Cardiac septum (tissue), 1 donor: ENCODE measurements at regions not wholly inside any gene's neighbourhood (a gene's known extent, or its start where the extent isn't known, plus 50 kb on each side); places are given as distances from the start of the nearest gene placed in this dataset.

Experiments
- DNase-seq: peaks from one replicate; pipeline ENCODE4 v3.0.0-alpha.2; 2020; ENCODE audit warnings: low spot score
- intact Hi-C: fragments of 100-400 bp; cut with DNase I; formaldehyde crosslinking; loops from one replicate; pipeline ENCODE4 v1.14.0; 2022
- donor health status: DM: no; HTN: no; CAD: no.

DNA sequence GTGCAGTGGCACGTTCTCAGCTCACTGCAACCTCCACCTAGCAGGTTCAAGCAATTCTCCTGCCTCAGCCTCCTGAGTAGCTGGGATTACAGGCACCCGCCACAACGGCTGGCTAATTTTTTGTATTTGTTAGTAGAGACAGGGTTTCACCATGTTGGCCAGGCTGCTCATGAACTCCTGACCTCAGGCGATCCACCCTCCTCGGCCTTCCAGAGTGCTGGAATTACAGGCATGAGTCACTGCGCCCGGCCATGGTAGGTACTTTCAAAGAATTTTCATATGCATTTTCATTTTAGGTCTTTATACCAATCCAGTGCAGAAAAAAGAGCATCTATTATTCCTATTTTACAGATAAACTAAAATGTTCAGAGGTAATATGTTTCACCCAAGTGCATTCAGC, 411.3 kb upstream of the USP15 start:
- no peak for DNase-seq
- intact Hi-C loops, result no loop called here

DNA sequence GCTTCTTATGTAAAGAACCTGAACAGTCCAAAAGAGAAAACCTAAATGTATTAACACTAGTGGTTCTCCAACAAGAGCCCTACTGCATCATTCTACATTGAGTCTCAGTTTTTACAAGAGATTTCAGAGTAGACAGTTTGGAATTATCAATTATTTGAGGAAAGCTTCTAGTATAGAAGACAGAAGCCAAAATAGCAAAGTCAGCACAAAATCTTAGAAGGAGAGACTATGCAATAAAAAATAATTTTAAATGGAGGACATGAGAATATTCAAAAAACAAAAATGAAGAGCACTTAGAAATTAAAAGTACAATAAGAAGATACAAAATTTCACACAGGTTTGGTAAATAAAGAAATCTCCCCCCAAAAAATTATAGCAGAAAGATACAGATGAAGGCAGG, 406.3 kb upstream of the USP15 start:
- DNase-seq, result no peak
- intact Hi-C loops, result no loop called here

DNA sequence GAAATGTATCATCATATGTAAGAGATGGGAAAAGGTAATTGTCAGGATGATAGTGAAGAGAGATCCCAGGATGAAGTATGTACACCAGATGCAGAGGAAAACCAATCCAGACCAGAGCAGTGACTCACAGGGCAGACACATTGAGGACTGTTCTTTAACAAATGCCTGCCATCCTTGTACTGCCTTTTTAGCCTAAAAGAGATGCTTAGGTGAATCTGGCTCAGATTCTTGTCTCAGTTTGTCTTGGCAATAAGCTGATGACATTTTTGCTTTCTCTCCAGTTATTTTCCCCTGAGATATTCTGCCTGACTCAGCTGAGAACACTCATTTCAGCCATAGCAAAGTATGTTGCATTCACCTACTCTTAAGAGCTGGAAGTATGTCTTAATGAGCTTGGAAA, 405.3 kb upstream of the USP15 start:
- DNase-seq, result no peak
- intact Hi-C loops, result no loop called here

DNA sequence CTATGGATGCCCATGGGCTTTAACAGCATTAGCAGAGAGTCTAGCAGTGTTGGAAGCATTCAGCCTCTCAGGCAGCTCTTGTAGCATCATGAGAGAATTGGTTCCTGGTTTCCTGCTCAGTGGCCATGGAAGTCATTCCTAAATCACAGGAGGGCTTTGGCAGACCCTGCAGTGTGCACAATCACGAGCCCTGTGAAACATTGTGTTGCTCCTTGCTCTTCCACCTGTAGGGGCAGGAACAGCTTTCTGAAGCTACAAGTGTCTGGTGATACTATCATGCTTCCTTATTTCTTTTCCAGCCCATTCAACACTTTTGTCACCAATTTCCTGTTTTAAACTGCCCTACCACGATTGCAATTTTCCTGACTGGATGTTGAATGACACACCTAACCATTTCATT, 402.2 kb upstream of the USP15 start:
- DNase-seq, result no peak
- intact Hi-C loops, result no loop called here

DNA sequence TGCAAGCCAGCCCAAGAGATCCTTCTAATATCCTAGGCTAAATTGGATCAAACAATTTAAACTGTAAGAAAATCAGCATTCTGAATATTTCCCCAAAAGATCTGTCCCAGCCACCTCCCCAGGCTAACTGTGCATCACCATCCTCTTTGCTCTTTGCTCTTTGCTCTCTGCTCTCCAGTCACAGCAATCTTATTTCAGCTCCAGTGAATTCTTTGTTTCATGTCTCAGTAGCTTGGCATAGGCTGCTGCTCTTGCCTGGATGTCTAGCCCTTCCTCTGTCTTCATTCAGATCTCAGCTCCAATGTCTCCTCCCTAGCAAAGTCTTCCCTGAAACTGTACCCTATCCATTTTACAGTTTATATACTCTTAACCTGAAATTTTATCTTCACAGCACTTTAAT, 399.8 kb upstream of the USP15 start:
- DNase-seq, result no peak
- intact Hi-C loops, result no loop called here

DNA sequence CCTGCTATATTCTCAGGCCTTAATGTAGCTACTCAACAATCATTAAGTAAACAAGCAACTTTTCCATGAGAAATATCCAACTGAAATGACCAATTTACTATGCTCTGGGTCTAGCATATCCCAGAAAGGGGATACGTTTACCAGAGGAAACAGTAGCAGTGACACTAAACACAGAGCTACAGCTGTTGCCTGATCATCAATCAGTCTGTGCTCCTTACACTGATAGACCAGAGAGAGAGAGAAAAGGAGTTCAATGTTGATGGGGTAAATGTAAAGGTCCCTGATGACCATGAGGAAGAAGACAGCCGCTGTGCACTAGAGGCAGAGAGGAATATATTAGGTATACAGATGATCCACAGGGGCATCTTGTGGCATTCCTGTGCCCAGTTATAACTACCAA, 397.2 kb upstream of the USP15 start:
- no peak for DNase-seq
- intact Hi-C loops, result no loop called here

DNA sequence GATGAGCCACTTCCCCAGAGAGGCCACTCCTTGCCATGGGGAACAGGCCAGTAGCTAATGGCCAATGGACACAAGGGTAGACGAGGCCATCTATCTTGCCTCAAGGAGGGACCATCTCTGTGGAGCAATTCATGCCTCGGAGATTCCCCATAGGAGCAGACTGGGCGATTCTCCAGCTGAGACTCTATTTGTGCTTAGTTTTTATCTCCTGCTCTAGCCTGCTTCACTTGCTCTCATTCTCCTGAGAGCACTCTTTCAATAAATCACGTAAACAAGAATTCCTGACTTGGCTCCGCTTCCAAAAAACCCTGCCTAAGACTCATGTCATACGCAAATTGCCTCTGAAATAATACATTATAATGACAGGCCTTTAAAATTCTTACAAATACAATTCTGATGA, 396.4 kb upstream of the USP15 start:
- DNase-seq, result no peak
- intact Hi-C loops, result no loop called here

DNA sequence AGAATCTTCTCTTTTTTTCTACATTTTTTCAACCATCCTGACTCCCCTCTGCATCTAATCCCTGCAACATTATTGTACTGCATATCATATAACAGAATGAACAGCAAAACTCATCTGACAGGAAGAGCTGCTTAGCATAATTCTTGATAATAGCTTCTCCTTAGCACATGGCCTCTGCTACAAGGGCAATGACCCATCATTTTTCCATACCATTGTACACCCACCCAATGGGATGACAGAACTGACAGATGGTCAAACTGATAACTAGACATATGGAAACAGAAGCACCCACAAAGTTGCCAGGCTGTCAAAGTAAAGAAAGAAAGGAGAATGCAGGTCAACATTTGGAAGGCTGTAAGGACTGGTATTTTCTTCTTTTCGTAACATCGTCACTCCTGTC, 390.4 kb upstream of the USP15 start:
- intact Hi-C loops, result no loop called here
- no peak for DNase-seq

DNA sequence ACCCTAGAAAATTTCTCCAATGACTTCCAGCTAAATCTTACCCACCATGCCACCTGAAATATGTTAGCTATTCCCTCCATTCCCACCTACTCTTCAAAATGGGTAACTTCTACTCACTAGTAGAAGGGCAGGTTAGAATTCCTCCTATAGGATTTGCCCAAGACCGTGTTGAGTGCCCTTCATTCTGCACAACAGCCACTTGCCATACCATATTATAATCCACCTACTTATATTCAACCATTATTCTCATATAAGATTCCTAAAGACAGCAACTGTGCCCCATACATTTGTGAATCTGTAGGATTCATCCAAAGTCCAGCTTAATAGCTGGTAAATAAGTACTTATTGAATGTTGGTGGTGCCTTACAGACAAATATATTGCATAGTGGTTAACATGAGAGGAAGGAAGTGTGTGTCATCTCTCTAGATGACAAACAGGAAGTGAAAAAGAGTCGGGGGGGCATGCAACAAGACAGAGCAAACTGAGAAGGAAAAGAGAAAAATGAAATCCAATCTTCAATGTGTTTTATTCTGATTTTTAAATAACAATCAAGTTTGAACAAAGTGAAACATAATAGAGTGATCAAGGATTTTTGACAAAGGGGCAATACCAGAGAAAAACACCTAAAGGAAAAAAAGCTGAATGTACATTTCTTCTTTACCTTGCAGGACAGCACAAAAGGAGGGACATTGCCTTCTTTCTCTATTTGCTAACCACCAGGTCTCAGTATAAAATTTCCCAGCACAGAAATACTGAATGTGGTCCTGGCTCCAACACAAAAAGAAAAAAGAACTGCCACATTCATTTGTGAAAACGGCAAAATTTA, 389.3 kb upstream of the USP15 start:
- DNase-seq, result no peak
- intact Hi-C loops, result no loop called here

DNA sequence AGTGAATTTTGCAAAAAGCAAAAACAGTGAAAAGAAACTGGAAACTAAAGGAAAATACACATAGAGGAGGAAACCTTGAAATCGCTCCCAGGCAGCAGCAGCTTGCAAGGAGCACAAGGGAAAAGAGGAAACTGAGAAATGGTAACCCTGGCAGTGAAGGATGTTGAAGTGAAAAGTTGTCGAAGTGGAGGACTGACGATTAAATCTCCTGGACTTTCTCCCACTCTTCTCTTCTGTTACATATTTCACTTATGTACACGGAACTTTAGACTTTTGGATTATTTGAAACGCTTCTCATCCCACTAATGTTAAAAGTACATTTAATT, 388.8 kb upstream of the USP15 start:
- DNase-seq, result no peak
- intact Hi-C loops, result no loop called here

DNA sequence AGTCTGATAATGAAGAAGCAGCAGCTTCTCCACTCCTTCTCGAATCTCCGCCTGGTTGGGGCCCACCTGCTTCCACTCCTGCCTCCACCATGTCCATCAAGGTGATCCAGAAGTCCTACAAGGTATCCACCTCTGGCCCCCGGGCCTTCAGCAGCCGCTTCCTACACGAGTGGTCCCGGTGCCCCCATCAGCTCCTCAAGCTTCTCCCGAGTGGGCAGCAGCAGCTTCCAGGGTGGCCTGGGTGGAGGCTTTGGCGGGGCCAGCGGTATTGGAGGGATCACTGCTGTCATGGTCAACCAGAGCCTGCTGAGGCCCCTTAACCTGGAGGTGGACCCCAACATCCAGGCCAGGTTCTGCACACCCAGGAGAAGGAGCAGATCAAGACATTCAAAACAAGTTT, 381.0 kb upstream of the USP15 start:
- DNase-seq, result no peak
- intact Hi-C loops, result no loop called here

DNA sequence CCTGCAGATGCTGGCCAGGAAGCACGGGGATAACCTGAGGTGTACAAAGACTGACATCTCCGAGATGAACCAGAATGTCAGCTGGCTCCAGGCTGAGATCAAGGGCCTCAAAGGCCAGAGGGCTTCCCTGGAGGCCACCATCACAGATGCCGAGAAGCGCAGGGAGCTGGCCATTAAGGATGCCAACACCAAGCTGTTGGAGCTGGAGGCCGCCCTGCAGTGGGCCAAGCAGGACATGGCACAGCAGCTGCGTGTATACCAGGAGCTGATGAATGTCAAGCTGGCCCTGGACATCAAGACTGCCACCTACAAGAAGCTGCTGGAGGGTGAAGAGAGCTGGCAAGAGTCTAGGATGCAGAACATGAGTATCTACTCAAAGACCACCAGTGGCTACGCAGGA, 380.0 kb upstream of the USP15 start:
- intact Hi-C loops, result no loop called here
- no peak for DNase-seq

DNA sequence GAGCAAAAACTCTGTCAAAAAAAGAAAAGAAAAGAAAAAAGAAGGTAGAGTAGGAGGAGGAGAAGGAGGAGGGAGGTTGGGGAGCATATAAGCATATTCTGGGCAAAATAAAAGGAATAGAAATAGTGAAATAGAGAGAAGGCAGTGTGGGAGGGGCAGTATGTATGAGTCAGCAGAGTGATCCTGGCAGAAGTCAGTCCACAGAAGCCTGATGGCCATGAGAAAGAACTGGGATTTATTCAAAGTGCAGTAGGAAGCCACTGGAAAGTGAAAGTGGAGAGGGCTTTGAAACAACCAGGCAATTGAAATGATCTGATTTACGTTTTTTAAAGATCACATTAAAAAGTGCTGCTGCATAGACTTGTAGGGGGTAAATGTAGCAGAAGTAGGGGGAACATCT, 368.6 kb upstream of the USP15 start:
- DNase-seq, result no peak
- intact Hi-C loops, result no loop called here

DNA sequence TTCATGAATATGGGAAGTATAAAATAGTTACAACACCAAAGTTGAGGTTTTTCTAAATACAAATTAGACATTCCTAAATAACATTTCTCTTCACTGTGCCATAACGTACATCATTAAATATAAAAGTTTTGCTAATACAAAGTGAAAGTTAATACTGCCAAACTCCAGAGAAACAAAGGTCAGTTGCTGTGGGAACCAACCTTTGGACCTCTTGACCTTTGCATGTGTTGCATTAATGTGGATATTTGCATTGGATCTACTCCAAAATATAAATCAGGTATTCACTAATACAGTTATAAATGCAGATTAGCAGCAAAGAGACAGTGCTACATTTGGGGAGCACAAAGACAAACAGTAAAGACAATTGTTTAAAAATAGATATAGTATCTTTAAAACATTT, 366.0 kb upstream of the USP15 start:
- intact Hi-C loops, result no loop called here

DNA sequence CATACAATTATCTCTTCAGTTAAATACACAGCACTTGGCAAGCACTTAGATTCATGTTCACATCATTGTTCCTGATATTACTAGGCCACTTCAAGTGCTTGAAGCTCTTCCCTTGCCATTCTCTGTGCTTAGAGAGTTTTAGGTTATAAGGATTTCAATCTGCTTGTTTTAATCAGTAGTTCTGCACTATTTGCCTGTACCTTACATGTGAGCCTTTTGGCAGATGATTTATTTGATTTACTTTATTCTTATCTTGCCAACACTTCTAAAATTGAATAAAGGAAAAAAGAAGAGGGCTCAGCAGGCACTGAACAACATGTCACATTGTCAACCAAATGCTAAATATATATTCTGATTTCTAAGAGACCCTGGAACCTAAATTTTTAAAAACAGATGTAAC, 363.8 kb upstream of the USP15 start:
- DNase-seq, result no peak
- intact Hi-C loops, result no loop called here

More for the DNA sequence above, 366.0 kb upstream of the USP15 start:
- DNase-seq, result no peak

DNA sequence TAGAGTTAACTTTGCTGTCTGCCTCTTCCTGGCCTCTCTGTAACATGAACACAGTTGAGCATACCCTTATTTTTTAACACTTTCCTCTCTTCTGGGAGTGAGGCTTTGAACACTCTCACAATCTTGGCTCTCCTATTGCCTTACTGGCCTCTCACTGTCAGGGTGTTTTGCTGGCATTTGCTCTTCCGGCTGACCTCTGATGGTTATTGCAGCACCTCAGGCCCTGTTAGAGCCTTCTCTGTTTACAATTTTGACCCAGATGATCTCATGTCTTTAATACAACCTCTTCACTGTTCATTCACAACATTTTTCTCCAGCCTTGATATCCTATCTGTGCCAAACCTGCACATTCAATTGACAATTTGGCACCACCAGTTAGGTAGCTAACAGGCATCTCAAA, 357.8 kb upstream of the USP15 start:
- DNase-seq, result no peak
- intact Hi-C loops, result no loop called here

DNA sequence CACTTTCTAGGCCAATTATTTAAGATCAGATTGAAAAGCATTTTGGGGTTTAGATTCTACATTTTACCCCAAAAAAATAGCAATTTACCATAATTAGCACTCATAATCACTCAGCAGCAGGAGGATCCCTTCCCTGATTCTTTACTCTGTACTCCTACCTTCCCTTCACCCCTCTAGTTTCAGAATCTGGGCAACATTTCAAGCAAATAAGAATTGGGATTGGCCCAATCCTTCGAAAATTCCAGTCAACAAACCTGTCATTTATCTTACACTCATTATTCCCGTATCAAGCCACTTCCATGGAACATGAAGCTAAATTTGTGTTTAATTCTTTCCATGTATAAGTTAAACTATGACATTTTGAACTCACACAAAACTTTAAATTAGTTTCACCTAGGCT, 349.1 kb upstream of the USP15 start:
- intact Hi-C loops, result no loop called here
- no peak for DNase-seq

DNA sequence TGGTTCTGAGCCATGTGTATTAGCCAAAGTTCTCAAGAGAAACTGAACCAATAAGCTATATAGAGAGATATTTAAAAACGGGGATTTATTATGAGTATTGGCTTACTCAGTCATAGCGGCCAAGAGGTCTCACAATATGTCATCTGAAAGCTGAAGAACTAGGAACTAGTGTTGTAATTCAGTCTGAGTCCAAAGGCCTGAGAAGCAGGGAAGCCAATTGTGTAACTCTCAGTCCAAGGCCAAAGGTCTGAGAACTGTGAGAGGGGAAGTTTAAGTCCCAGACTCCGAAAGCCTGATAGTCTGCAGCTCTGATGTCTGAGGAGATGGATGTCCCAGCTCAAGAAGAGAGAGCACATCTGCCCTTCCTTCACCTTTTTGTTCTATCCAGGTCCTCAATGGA, 344.8 kb upstream of the USP15 start:
- intact Hi-C loops, result no loop called here
- DNase-seq, result no peak

DNA sequence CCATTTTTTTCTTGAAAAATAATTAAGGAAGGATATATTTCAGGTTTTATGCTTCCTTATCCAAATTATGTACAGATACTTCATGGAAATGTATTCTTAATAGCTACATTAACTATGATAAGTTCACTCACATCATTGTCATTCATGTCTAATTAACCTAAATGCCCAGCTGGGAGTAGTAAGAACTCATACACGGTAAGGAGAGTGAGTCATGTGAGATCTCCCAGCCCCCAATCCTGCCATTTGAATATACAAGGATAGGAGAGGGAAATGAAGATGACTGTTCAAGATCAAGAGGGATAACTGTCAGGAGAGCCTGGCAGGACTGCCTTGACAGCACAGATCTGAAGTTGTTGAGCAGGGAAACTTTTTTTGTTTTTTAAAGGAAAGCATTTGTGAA, 343.4 kb upstream of the USP15 start:
- intact Hi-C loops, result no loop called here
- DNase-seq, result no peak

DNA sequence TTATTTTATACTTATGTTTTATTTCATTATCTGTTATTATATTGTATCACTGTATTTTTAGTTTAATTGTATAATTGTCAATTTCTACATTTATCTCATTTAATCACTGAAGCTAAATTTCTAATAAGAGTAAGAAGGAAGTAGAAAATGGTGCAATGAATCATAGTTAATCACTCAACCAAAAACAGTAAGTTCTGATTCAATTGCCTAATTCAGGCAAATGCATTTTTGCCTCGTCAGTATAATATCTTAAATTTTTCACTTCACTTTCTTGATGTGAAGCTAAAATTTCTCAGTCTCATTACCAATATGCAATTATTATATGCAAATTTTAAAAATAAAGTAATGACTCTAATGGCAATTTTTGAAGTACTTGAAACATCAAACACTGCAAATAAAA, 340.5 kb upstream of the USP15 start:
- no peak for DNase-seq
- intact Hi-C loops, result no loop called here

DNA sequence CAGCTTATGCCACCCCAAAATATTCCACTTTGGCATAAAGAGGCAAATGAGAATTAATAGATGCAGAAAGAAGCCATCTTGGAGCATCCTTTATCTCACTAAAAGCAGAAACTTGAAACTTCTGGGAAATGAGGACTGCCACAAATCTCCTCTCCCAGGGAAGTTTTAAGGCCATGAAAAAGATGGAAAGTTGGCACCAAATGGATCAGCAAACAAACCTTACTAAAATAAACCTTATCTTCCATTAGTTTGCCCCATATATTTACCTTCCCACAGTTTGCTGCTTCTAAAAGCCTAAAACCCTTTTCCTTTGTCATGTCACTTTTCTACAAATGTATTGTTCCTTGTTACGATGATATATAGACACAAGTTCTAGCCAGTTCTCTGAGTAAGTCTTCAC, 340.0 kb upstream of the USP15 start:
- intact Hi-C loops, result no loop called here
- DNase-seq, result no peak

DNA sequence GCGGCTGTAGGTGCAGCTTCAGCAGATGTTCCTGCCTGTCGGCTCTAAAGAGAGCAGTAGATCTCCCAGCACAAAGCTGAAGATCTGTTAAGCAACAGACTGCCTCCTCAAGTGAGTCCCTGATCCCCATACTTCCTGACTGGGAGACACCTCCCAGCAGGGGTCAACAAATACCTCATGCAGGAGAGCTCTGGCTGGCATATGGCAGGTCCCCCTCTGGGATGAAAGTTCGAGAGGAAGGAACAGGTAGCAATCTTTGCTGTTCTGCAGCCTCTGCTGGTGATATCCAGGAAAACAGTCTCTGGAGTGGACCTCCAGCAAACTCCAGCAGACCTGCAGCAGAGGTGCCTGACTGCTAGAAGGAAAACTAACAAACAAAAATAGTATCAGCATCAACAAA, 337.1 kb upstream of the USP15 start:
- intact Hi-C loops, result no loop called here
- no peak for DNase-seq
